ENCODE measurements at regions not wholly inside any gene's neighbourhood (a gene's known extent, or its start where the extent isn't known, plus 50 kb on each side); places are given as distances from the start of the nearest gene placed in this dataset.

DNA sequence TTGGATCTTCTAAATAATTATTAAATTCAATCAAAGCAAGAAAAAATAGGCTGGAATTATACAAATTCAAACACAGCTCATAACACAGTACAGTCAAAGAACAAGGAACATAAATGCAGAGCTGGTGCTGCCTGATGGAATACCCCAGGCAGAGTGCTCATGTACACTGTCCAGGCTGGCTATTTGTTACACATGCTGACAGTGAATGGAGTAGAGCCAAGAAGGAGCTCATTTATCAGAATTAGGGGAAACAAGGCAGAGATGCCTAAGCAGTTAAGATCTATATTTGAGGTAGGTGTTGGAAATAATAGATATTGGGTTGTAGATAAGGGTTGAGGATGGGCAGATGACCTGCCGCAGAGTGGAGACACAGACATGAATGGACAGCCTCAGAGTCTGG, 788.2 kb upstream of the ARPP21 start:
- Histone ChIP-seq H3K27me3 (ENCODE audit: control insufficient read depth in 3 of 3, insufficient read depth in 3 of 3, low read length in 3 of 3) (no peaks in the 10 kb centered on the region), H3K4me1 (ENCODE audit: control insufficient read depth in 3 of 3, insufficient read depth in 2 of 3, low read depth in 1 of 3, low read length in 2 of 3) (no peaks in the 10 kb centered on the region), H3K4me3 (ENCODE audit: low read depth in 1 of 3, low read length in 3 of 3) (no peak overlapping the region), H3K27ac (ENCODE audit: low read depth in 1 of 3, low read length in 2 of 3) (no peak overlapping the region), H3K36me3 (ENCODE audit: control insufficient read depth in 3 of 3, insufficient read depth in 2 of 3, low read depth in 1 of 3, low read length in 3 of 3) (no peaks in the 10 kb centered on the region), H3K9me3 (ENCODE audit: control insufficient read depth in 2 of 2, insufficient read depth in 1 of 2, low read depth in 1 of 2, low read length in 1 of 2) (no peaks in the 10 kb centered on the region)
- DNase-seq = no peak
- no peak for FAIRE-seq
- 63 to 95% (median 89%) methylated on average over 1 of the region's 1 CpG for WGBS, 3 donors

DNA sequence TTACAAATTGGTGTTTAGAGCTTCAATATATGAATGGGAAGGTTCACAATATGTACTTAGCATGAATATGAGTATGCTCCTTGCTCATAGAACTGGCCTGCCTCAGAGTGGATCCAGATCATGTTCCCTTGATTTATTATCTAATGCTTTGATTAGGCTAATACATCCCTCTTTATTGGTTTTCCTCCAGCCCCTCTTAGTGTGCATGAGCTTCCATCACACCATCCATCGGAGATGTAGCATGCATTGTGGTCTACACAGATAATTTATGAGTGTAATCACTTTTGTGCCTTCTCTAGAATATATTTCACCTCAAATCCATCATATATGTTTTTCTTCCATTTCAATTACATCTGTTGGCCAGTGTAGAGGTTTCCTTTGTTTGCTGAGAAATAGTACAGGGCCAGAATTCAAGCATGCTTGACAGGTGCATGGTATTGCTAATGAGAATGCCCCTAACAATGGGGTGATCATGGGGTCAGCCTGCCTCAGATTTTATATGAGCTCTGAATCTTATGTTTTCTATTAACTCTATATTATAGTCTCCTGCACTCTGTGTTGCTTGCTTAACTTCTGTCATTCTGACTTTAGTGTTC, 786.4 kb upstream of the ARPP21 start:
- WGBS, 3 donors = 89 to 95% (median 94%) methylated on average over 1 of the region's 1 CpG
- FAIRE-seq = no peak
- no peak for DNase-seq
- no peak overlapping the region for H3K4me3 ChIP-seq (ENCODE audit: low read depth in 1 of 3, low read length in 3 of 3)
- H3K9me3 ChIP-seq (ENCODE audit: control insufficient read depth in 2 of 2, insufficient read depth in 1 of 2, low read depth in 1 of 2, low read length in 1 of 2) = no peaks in the 10 kb centered on the region
- peaks cover 0 to 7% (median 0%) of the 10 kb centered on the region in 3 donors for H3K4me1 ChIP-seq (ENCODE audit: control insufficient read depth in 3 of 3, insufficient read depth in 2 of 3, low read depth in 1 of 3, low read length in 2 of 3)
- no peaks in the 10 kb centered on the region for H3K36me3 ChIP-seq (ENCODE audit: control insufficient read depth in 3 of 3, insufficient read depth in 2 of 3, low read depth in 1 of 3, low read length in 3 of 3)
- H3K27me3 ChIP-seq (ENCODE audit: control insufficient read depth in 3 of 3, insufficient read depth in 3 of 3, low read length in 3 of 3) = no peaks in the 10 kb centered on the region
- no peak overlapping the region for H3K27ac ChIP-seq (ENCODE audit: low read depth in 1 of 3, low read length in 2 of 3)

- H3K9me3 ChIP-seq (ENCODE audit: control insufficient read depth in 2 of 2, insufficient read depth in 1 of 2, low read depth in 1 of 2, low read length in 1 of 2) = peaks cover 0 to 3% of the 10 kb centered on the region in 2 donors
- 14 to 30% (median 25%) methylated on average over 7 of the region's 7 CpGs for WGBS, 3 donors
- no peak overlapping the region for H3K4me3 ChIP-seq (ENCODE audit: low read depth in 1 of 3, low read length in 3 of 3)
- no peaks in the 10 kb centered on the region for H3K27me3 ChIP-seq (ENCODE audit: control insufficient read depth in 3 of 3, insufficient read depth in 3 of 3, low read length in 3 of 3)
- peak in 1 of 2 donors; percentile 12 for DNase-seq
- peaks cover 0 to 7% (median 0%) of the 10 kb centered on the region in 3 donors for H3K4me1 ChIP-seq (ENCODE audit: control insufficient read depth in 3 of 3, insufficient read depth in 2 of 3, low read depth in 1 of 3, low read length in 2 of 3)
- no peak overlapping the region for H3K27ac ChIP-seq (ENCODE audit: low read depth in 1 of 3, low read length in 2 of 3)
- H3K36me3 ChIP-seq (ENCODE audit: control insufficient read depth in 3 of 3, insufficient read depth in 2 of 3, low read depth in 1 of 3, low read length in 3 of 3) = no peaks in the 10 kb centered on the region
- no peak for FAIRE-seq
Observed at GRCh38 chr3:34856081-34856947, 783.0 kb upstream of the ARPP21 start.

DNA sequence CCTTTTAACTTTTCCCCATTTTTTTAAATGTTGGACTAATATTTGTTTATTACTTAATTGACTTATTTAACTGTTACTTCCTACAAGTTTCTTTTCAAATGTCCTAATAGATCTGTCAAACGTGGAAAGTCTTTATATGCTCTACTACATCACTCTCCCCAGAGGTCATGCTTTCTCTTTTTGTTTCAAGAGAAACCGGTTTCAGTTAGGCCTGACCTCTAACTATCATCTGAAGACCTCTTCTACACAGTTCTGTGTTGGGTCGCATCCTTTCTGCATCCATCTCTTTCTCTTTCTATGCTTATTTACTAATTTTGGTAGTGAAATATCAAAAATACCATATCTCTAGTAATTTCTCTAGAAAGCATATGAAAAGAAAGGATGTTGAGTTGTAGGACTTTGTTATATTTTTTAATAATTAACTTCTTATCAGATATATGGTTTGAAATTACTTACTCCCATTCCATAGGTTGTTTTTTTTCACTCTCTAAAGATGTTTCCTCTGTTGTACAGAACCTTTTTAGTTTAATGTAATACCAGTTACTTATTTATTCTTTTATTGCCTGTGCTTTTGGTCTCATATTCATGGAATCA, 781.2 kb upstream of the ARPP21 start:
- Histone ChIP-seq H3K27me3 (ENCODE audit: control insufficient read depth in 3 of 3, insufficient read depth in 3 of 3, low read length in 3 of 3) (no peaks in the 10 kb centered on the region), H3K27ac (ENCODE audit: low read depth in 1 of 3, low read length in 2 of 3) (peak overlapping the region in 1 of 3 donors; percentile 61), H3K4me3 (ENCODE audit: low read depth in 1 of 3, low read length in 3 of 3) (no peak overlapping the region), H3K4me1 (ENCODE audit: control insufficient read depth in 3 of 3, insufficient read depth in 2 of 3, low read depth in 1 of 3, low read length in 2 of 3) (peaks cover 0 to 7% (median 0%) of the 10 kb centered on the region in 3 donors), H3K9me3 (ENCODE audit: control insufficient read depth in 2 of 2, insufficient read depth in 1 of 2, low read depth in 1 of 2, low read length in 1 of 2) (peaks cover 0 to 3% of the 10 kb centered on the region in 2 donors), H3K36me3 (ENCODE audit: control insufficient read depth in 3 of 3, insufficient read depth in 2 of 3, low read depth in 1 of 3, low read length in 3 of 3) (no peaks in the 10 kb centered on the region)
- FAIRE-seq (peak; percentile 82), DNase-seq (peak; percentile 66 to 73)
- WGBS, 3 donors = 16 to 58% (median 27%) methylated on average over 3 of the region's 3 CpGs

DNA sequence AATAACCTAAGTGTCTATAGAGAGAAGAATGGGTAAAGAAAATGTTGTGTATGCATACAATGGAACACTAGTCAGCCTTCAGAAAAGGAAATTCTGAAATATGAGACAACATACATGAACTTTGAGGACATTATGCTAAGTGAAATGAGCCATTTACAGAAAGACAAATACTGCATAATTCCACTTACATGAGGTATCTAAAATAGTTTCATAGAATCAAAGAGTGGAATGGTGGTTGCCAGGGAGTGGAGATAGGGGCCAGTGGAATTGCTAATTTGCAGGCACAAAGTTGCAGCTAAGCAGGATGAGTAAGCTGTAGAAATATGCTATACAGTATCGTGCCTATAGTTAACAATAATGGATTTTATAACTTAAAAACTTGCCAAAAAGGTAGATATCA, 779.6 kb upstream of the ARPP21 start:
- Histone ChIP-seq H3K27ac (ENCODE audit: low read depth in 1 of 3, low read length in 2 of 3) (no peak overlapping the region), H3K4me3 (ENCODE audit: low read depth in 1 of 3, low read length in 3 of 3) (no peak overlapping the region), H3K27me3 (ENCODE audit: control insufficient read depth in 3 of 3, insufficient read depth in 3 of 3, low read length in 3 of 3) (no peaks in the 10 kb centered on the region), H3K4me1 (ENCODE audit: control insufficient read depth in 3 of 3, insufficient read depth in 2 of 3, low read depth in 1 of 3, low read length in 2 of 3) (peaks cover 0 to 7% (median 0%) of the 10 kb centered on the region in 3 donors), H3K36me3 (ENCODE audit: control insufficient read depth in 3 of 3, insufficient read depth in 2 of 3, low read depth in 1 of 3, low read length in 3 of 3) (no peaks in the 10 kb centered on the region), H3K9me3 (ENCODE audit: control insufficient read depth in 2 of 2, insufficient read depth in 1 of 2, low read depth in 1 of 2, low read length in 1 of 2) (peaks cover 0 to 3% of the 10 kb centered on the region in 2 donors)
- no peak for FAIRE-seq
- WGBS, 3 donors = 80 to 91% (median 86%) methylated on average over 1 of the region's 1 CpG
- DNase-seq = no peak

DNA sequence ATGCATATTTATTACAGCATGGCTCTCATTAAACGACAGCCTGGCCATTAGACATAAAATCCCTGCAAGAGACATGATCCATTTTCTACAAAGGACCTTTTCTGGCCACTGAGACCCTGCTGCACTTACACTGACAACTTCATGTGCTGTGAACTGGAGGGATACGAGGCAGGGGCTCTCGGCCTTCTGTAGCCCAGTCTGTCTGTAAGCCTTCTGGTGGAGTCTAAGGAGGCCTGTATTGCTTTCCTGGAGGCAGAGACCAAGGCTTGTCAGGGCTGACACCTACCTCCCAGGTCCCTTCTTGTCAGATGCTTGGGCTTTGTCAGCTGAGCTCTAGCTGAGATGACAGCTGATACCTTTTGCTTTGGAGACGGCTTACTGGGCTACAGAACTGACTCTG, 776.9 kb upstream of the ARPP21 start:
- Histone ChIP-seq H3K36me3 (ENCODE audit: control insufficient read depth in 3 of 3, insufficient read depth in 2 of 3, low read depth in 1 of 3, low read length in 3 of 3) (no peaks in the 10 kb centered on the region), H3K27me3 (ENCODE audit: control insufficient read depth in 3 of 3, insufficient read depth in 3 of 3, low read length in 3 of 3) (no peaks in the 10 kb centered on the region), H3K4me3 (ENCODE audit: low read depth in 1 of 3, low read length in 3 of 3) (no peak overlapping the region), H3K9me3 (ENCODE audit: control insufficient read depth in 2 of 2, insufficient read depth in 1 of 2, low read depth in 1 of 2, low read length in 1 of 2) (peaks cover 0 to 3% of the 10 kb centered on the region in 2 donors), H3K27ac (ENCODE audit: low read depth in 1 of 3, low read length in 2 of 3) (no peak overlapping the region), H3K4me1 (ENCODE audit: control insufficient read depth in 3 of 3, insufficient read depth in 2 of 3, low read depth in 1 of 3, low read length in 2 of 3) (no peaks in the 10 kb centered on the region)
- FAIRE-seq (no peak), DNase-seq (no peak)
- 74 to 77% (median 75%) methylated on average over 4 of the region's 4 CpGs for WGBS, 3 donors

GRCh38 chr3:34863485-34863884, 775.8 kb upstream of the ARPP21 start:
- WGBS, 3 donors = 50 to 81% (median 55%) methylated on average over 1 of the region's 1 CpG
- Histone ChIP-seq H3K27ac (ENCODE audit: low read depth in 1 of 3, low read length in 2 of 3) (no peak overlapping the region), H3K9me3 (ENCODE audit: control insufficient read depth in 2 of 2, insufficient read depth in 1 of 2, low read depth in 1 of 2, low read length in 1 of 2) (peaks cover 0 to 3% of the 10 kb centered on the region in 2 donors), H3K4me3 (ENCODE audit: low read depth in 1 of 3, low read length in 3 of 3) (no peak overlapping the region), H3K36me3 (ENCODE audit: control insufficient read depth in 3 of 3, insufficient read depth in 2 of 3, low read depth in 1 of 3, low read length in 3 of 3) (no peaks in the 10 kb centered on the region), H3K4me1 (ENCODE audit: control insufficient read depth in 3 of 3, insufficient read depth in 2 of 3, low read depth in 1 of 3, low read length in 2 of 3) (no peaks in the 10 kb centered on the region), H3K27me3 (ENCODE audit: control insufficient read depth in 3 of 3, insufficient read depth in 3 of 3, low read length in 3 of 3) (no peaks in the 10 kb centered on the region)
- no peak for DNase-seq
- FAIRE-seq = no peak

- Histone ChIP-seq H3K27ac (ENCODE audit: low read depth in 1 of 3, low read length in 2 of 3) (no peak overlapping the region), H3K4me3 (ENCODE audit: low read depth in 1 of 3, low read length in 3 of 3) (no peak overlapping the region), H3K9me3 (ENCODE audit: control insufficient read depth in 2 of 2, insufficient read depth in 1 of 2, low read depth in 1 of 2, low read length in 1 of 2) (peaks cover 0 to 3% of the 10 kb centered on the region in 2 donors), H3K4me1 (ENCODE audit: control insufficient read depth in 3 of 3, insufficient read depth in 2 of 3, low read depth in 1 of 3, low read length in 2 of 3) (no peaks in the 10 kb centered on the region), H3K36me3 (ENCODE audit: control insufficient read depth in 3 of 3, insufficient read depth in 2 of 3, low read depth in 1 of 3, low read length in 3 of 3) (no peaks in the 10 kb centered on the region), H3K27me3 (ENCODE audit: control insufficient read depth in 3 of 3, insufficient read depth in 3 of 3, low read length in 3 of 3) (no peaks in the 10 kb centered on the region)
- no peak for DNase-seq
- no peak for FAIRE-seq
- 83 to 89% (median 87%) methylated on average over 3 of the region's 3 CpGs for WGBS, 3 donors
Observed at GRCh38 chr3:34864011-34864410, 775.3 kb upstream of the ARPP21 start.

Measured in small intestine (tissue), 7 donors.